Testis (tissue), 2 donors: ENCODE measurements at regions not wholly inside any gene's neighbourhood (a gene's known extent, or its start where the extent isn't known, plus 50 kb on each side); places are given as distances from the start of the nearest gene placed in this dataset.

Experiments used
- DNase-seq: peaks from one replicate; pipeline ENCODE4 v3.0.0-alpha.2; 2019
- H3K27ac ChIP-seq, 2 donors: fragments of 200-600 bp; sonication (generic); one replicate each; pipeline ENCODE4 v1.5.1; 2019
- H3K27me3 ChIP-seq: fragments of 200-600 bp; sonication (generic); one replicate; pipeline ENCODE4 v1.5.1; 2019
- H3K36me3 ChIP-seq: fragments of 200-600 bp; sonication (generic); one replicate; pipeline ENCODE4 v1.5.1; 2017; ENCODE audit warnings: low read depth; ENCODE audit errors: missing control alignments
- H3K4me1 ChIP-seq: fragments of 200-600 bp; sonication (generic); one replicate; pipeline ENCODE4 v1.5.1; 2019
- H3K4me3 ChIP-seq, 2 donors: fragments of 200-600 bp; sonication (generic); one replicate each; pipeline ENCODE4 v1.5.1; 2017 to 2019
- H3K9me3 ChIP-seq: fragments of 200-600 bp; sonication (generic); one replicate; pipeline ENCODE4 v1.5.1; 2017
- POLR2A ChIP-seq: fragments of 450-650 bp; IDR thresholded peaks from one replicate; pipeline ENCODE4 v1.6.1; 2017; ENCODE audit warnings: antibody characterized with exemption, mild to moderate bottlenecking, moderate library complexity
- WGBS, 2 donors: methylation state at CpG; one replicate each; pipeline ENCODE4 v1.1.5; 2018; 5-methylcytosine and 5-hydroxymethylcytosine counted together
- intact Hi-C: fragments of 100-400 bp; cut with DNase I; formaldehyde crosslinking; loops from one replicate; pipeline ENCODE4 v1.15.1; 2023; ENCODE audit warnings: low total_unique reads
- TF ChIP-seq, protein P1 (sequence below), 3 experiments: fragments of 450-650 bp in 2 of 3; fragments of 200-600 bp in 1 of 3; sonication (generic) in 1 of 3; IDR thresholded peaks; one replicate each; pipeline ENCODE4 v1.5.1; 2016 to 2019; ENCODE audit warnings: antibody characterized with exemption in 3 of 3, mild to moderate bottlenecking in 2 of 3, moderate library complexity in 1 of 3

DNA sequence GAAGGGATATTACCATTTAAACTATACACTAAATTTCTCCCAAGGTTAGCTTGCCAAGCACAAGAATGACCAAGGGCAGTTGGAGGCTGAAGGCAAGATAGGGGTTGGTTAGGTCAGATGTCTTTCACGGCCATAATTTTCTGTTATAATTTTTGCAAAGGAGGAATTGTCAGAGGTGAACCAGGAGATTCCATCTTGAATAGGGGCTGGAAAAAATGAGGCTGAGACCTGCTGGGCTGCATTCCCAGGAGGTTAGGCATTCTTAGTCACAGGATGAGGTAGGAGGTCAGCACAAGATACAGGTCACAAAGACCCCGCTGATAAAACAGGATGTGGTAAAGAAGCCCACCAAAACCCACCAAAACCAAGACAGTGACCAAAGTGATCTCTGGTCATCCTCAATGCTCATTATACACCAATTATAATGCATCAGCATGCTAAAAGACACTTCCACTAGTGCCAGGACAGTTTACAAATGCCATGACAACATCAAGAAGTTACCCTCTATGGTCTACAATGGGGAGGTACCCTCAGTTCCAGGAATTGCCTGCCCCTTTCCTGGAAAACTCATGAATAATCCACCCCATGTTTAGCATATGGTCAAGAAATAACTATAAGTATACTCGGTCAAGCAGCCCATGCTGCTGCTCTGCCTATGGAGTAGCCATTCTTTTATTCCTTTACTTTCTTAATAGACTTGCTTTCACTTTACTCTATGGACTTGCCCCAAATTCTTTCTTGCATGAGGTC is 371.8 kb upstream of the SULF2 start:
- Histone ChIP-seq H3K4me1 (peaks cover 23% of the 10 kb centered on the region), H3K4me3 (no peak overlapping the region), H3K27ac (no peak overlapping the region), H3K27me3 (no peaks in the 10 kb centered on the region), H3K36me3 (no peaks in the 10 kb centered on the region), H3K9me3 (no peaks in the 10 kb centered on the region)
- no peak for DNase-seq
- no peak for TF ChIP-seq POLR2A
- TF ChIP-seq, protein P1, sequence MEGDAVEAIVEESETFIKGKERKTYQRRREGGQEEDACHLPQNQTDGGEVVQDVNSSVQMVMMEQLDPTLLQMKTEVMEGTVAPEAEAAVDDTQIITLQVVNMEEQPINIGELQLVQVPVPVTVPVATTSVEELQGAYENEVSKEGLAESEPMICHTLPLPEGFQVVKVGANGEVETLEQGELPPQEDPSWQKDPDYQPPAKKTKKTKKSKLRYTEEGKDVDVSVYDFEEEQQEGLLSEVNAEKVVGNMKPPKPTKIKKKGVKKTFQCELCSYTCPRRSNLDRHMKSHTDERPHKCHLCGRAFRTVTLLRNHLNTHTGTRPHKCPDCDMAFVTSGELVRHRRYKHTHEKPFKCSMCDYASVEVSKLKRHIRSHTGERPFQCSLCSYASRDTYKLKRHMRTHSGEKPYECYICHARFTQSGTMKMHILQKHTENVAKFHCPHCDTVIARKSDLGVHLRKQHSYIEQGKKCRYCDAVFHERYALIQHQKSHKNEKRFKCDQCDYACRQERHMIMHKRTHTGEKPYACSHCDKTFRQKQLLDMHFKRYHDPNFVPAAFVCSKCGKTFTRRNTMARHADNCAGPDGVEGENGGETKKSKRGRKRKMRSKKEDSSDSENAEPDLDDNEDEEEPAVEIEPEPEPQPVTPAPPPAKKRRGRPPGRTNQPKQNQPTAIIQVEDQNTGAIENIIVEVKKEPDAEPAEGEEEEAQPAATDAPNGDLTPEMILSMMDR (IDR thresholded peaks at IDR 0.05): no peak
- WGBS, 2 donors: 84 to 93% methylated on average over 3 of the region's 3 CpGs
- intact Hi-C loops: no loop called here

DNA sequence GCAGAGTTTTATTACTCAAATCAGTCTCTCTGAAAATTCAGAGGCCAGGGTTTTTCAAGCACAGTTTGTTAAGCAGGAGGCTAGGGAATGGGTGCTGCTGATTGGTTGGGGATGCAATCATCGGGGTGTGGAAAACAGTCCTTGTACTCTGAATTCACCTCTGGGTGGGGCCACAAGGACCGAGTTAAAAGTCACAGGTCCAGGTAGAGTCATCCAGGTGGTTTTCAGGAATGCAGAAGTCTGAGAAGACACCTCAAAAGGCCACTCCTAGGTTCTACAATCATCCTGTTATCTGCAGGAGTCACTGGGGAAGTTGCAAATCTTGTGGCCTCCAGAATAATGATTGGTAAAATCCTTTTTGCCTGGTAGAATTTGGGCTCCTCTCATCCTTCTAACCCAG is 371.2 kb upstream of the SULF2 start:
- TF ChIP-seq, protein P1 (IDR thresholded peaks at IDR 0.05): no peak
- no peak for TF ChIP-seq POLR2A
- H3K27me3 ChIP-seq: no peaks in the 10 kb centered on the region
- intact Hi-C loops: no loop called here
- no peaks in the 10 kb centered on the region for H3K36me3 ChIP-seq
- H3K4me1 ChIP-seq: peaks cover 23% of the 10 kb centered on the region
- H3K4me3 ChIP-seq: no peak overlapping the region
- H3K9me3 ChIP-seq: no peaks in the 10 kb centered on the region
- DNase-seq: no peak
- 92 to 98% methylated on average over 2 of the region's 2 CpGs for WGBS, 2 donors
- no peak overlapping the region for H3K27ac ChIP-seq

DNA sequence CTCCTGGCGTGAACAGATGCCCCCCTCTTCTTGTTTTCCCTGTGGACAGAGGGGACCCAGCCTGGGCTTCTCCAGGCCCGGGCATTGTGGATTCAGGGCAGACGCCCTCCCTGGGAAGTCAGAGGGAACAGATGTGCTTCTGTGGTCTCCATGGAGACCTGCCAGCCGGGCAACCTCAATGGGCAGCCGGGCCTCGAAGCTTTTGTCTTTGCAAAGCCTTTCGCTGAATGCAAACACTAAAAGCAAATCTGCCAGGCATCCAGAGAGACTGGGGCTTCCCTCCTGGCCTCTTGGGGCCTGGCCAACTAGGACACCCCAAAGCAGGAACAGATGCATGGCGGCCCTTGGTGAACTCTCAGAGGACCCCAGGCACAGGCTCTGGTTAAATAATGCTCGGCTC is 370.0 kb upstream of the SULF2 start:
- Histone ChIP-seq H3K27ac (no peak overlapping the region), H3K4me1 (peaks cover 23% of the 10 kb centered on the region), H3K9me3 (no peaks in the 10 kb centered on the region), H3K4me3 (no peak overlapping the region), H3K27me3 (no peaks in the 10 kb centered on the region), H3K36me3 (no peaks in the 10 kb centered on the region)
- 73 to 88% methylated on average over 3 to 9 of the region's 9 CpGs for WGBS, 2 donors
- DNase-seq: no peak
- TF ChIP-seq POLR2A: no peak
- TF ChIP-seq, protein P1 (IDR thresholded peaks at IDR 0.05): no peak
- intact Hi-C loops: no loop called here

DNA sequence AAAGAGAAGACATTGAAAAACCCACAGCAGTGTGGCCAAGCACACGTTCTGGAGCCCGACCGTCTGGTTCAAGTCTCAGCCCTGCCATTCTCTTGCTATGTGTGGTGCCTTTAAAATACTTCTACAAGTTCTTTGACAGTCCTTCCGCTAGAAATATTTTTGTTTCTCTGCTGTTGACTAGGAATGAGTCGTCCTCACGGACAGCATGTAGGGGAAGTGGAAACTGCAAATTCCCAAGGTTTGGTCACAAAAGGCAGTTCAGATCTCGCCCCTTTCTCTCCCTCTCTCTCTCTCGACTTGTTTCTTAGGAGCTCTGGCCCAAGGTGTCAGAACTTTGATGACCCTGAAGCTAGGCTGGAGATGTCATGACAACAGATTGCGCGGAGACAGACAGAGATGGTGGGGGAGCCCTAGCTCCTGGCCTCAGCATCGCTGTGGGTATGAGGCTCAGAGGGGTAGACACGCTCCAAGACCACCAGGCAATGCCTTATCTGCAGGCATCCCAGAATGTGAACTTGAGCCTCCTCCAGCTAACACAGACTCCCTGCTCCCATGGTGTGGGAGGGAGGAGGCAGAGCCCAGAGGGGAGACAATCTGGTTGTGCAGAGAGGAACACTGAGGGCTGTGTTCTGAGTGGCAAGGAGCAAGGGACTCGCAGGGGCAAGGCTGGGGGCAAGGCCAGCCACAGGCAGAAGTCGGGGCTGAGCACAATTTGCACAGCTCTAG is 368.9 kb upstream of the SULF2 start:
- intact Hi-C loops: no loop called here
- WGBS, 2 donors: 48 to 57% methylated on average over 13 to 14 of the region's 14 CpGs
- H3K27me3 ChIP-seq: no peaks in the 10 kb centered on the region
- no peak overlapping the region for H3K27ac ChIP-seq
- no peaks in the 10 kb centered on the region for H3K9me3 ChIP-seq
- TF ChIP-seq POLR2A: no peak
- TF ChIP-seq, protein P1 (IDR thresholded peaks at IDR 0.05): no peak
- no peaks in the 10 kb centered on the region for H3K36me3 ChIP-seq
- peaks cover 23% of the 10 kb centered on the region for H3K4me1 ChIP-seq
- DNase-seq: no peak
- no peak overlapping the region for H3K4me3 ChIP-seq
